Activated CD8-positive, alpha-beta T cell treated with anti-CD3 and anti-CD28 coated beads for 36 hours (primary cell): ENCODE measurements at regions not wholly inside any gene's neighbourhood (a gene's known extent, or its start where the extent isn't known, plus 50 kb on each side); places are given as distances from the start of the nearest gene placed in this dataset.

Source experiments
- ATAC-seq: fragments of 200-7000 bp; cut with Tn5 transposase; one replicate; pipeline ENCODE4 v1.10.0; 2021; ENCODE audit warnings: mild to moderate bottlenecking, moderate library complexity
- CTCF ChIA-PET: fragments of 350-600 bp; sonication (Branson Sonifier 250); formaldehyde crosslinking; loops from one replicate; lab custom pipeline; 2021; ENCODE audit warnings: antibody characterized with exemption; lab: Charles Lee
- POLR2A ChIA-PET: fragments of 350-600 bp; sonication (Branson Sonifier 250); formaldehyde crosslinking; loops from one replicate; lab custom pipeline; 2021; ENCODE audit warnings: antibody characterized with exemption; lab: Charles Lee
- DNase-seq: peaks from one replicate; pipeline ENCODE4 v3.0.0-alpha.2; 2020
- H3K27ac Mint-ChIP-seq: one replicate; pipeline ENCODE4 v1.8.0; 2021; ENCODE audit warnings: mild to moderate bottlenecking, mixed read lengths
- H3K27me3 Mint-ChIP-seq: one replicate; pipeline ENCODE4 v1.8.0; 2021; ENCODE audit warnings: mixed read lengths
- H3K36me3 Mint-ChIP-seq: one replicate; pipeline ENCODE4 v1.8.0; 2021; ENCODE audit warnings: low read depth, mixed read lengths
- H3K4me1 Mint-ChIP-seq: one replicate; pipeline ENCODE4 v1.8.0; 2021; ENCODE audit warnings: low read depth, mixed read lengths
- H3K4me3 Mint-ChIP-seq: one replicate; pipeline ENCODE4 v1.8.0; 2021; ENCODE audit warnings: mild to moderate bottlenecking, moderate library complexity, mixed read lengths
- H3K9me3 Mint-ChIP-seq: one replicate; pipeline ENCODE4 v1.8.0; 2021; ENCODE audit warnings: mixed read lengths
- intact Hi-C: fragments of 100-400 bp; cut with micrococcal nuclease; formaldehyde crosslinking; loops from one replicate; pipeline ENCODE4 v1.10.0; 2022
- TF ChIP-seq, protein P1 (sequence below): fragments of 200-600 bp; IDR thresholded peaks from one replicate; pipeline ENCODE4 v1.8.0; 2022; ENCODE audit warnings: antibody characterized with exemption, mild to moderate bottlenecking

DNA sequence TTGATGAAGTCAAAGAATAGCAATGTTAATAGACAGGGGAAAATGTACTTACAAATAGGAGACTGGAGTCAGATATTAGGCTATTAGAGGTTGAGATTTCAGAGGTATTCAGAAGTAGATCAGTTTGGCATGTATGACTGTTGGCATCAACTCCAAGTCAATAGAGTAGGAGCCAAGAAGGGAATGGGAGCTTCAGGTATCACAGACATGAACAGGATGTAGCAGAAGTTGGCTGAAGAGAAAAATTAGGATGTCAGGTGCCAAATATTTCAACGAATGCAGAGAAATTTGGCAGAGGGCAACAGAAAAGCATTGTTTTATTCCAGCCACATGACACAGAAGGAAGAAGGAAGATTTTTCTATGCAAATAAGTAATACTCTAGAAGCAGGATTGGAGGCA is 69.7 kb downstream of the GLYATL1 start:
- intact Hi-C loops = no loop called here
- no peaks in the 10 kb centered on the region for H3K4me1 Mint-ChIP-seq
- POLR2A ChIA-PET = no interaction called here

DNA sequence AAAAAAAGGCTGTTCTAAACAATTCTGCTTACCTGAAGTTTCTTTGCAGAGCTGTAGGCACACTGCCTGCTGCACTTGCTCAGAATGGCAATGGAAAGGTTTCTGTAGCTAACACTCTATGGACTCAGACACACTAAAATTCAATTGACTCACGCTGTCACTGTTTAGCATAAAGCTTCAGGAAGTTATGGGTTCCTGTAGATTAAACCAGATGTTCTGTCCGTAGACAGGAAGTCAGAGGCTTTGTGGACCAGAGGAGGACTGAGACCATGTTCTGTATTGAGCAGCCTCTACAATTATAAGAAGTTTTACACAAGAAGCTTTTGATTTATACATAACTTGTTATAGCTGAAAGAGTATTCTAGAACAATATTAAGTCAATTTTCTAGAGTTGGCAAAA is 70.4 kb downstream of the GLYATL1 start:
- H3K27me3 Mint-ChIP-seq = peaks cover 14% of the 10 kb centered on the region
- intact Hi-C loops = no loop called here
- POLR2A ChIA-PET = no interaction called here
- no peak for DNase-seq
- no peak overlapping the region for H3K27ac Mint-ChIP-seq
- ATAC-seq = no peak
- no peaks in the 10 kb centered on the region for H3K4me1 Mint-ChIP-seq
- no peaks in the 10 kb centered on the region for H3K36me3 Mint-ChIP-seq
- TF ChIP-seq, protein P1, sequence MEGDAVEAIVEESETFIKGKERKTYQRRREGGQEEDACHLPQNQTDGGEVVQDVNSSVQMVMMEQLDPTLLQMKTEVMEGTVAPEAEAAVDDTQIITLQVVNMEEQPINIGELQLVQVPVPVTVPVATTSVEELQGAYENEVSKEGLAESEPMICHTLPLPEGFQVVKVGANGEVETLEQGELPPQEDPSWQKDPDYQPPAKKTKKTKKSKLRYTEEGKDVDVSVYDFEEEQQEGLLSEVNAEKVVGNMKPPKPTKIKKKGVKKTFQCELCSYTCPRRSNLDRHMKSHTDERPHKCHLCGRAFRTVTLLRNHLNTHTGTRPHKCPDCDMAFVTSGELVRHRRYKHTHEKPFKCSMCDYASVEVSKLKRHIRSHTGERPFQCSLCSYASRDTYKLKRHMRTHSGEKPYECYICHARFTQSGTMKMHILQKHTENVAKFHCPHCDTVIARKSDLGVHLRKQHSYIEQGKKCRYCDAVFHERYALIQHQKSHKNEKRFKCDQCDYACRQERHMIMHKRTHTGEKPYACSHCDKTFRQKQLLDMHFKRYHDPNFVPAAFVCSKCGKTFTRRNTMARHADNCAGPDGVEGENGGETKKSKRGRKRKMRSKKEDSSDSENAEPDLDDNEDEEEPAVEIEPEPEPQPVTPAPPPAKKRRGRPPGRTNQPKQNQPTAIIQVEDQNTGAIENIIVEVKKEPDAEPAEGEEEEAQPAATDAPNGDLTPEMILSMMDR = no peak
- CTCF ChIA-PET = interaction anchor here (0.7 to 1.0 kb wide), 2 partner anchors 43 to 149 kb away, joined by 3 read pairs; no protein-coding TSS in a partner anchor
- H3K9me3 Mint-ChIP-seq = no peaks in the 10 kb centered on the region
- H3K4me3 Mint-ChIP-seq = no peak overlapping the region

More for the DNA sequence above, 69.7 kb downstream of the GLYATL1 start:
- DNase-seq (no peak), ATAC-seq (no peak)
- no peak overlapping the region for H3K27ac Mint-ChIP-seq
- H3K4me3 Mint-ChIP-seq = no peak overlapping the region
- CTCF ChIA-PET = interaction anchor here (1.0 kb wide), 1 partner anchor 44 kb away, joined by 3 read pairs; no protein-coding TSS in a partner anchor
- no peaks in the 10 kb centered on the region for H3K9me3 Mint-ChIP-seq
- H3K36me3 Mint-ChIP-seq = no peaks in the 10 kb centered on the region
- TF ChIP-seq, protein P1 = no peak
- peaks cover 12% of the 10 kb centered on the region for H3K27me3 Mint-ChIP-seq

DNA sequence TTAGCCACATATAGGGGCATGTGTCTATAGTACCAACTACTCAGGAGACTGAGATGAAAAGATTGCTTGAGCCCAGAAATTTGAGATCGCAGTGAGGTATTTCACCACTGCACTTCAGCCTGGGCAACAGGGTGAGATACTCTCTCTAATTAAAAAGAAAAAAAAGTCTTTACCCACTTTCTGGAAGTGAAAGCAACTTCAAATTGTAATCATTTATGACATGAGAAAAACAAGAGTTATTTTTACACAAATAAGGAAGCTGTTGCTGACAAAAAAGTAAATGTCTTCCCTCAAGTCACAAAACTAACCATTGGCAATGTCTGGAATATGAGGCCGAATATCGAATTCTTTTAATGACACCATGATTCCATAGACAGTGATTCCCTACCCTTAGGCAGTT is 71.4 kb downstream of the GLYATL1 start:
- DNase-seq = no peak
- ChIA-PET POLR2A (no interaction called here), CTCF (no interaction called here)
- intact Hi-C loops = no loop called here
- TF ChIP-seq, protein P1 = no peak
- no peak for ATAC-seq
- H3K36me3 Mint-ChIP-seq = no peaks in the 10 kb centered on the region
- peaks cover 14% of the 10 kb centered on the region for H3K27me3 Mint-ChIP-seq
- H3K4me3 Mint-ChIP-seq = no peak overlapping the region
- no peak overlapping the region for H3K27ac Mint-ChIP-seq
- no peaks in the 10 kb centered on the region for H3K9me3 Mint-ChIP-seq
- H3K4me1 Mint-ChIP-seq = no peaks in the 10 kb centered on the region

DNA sequence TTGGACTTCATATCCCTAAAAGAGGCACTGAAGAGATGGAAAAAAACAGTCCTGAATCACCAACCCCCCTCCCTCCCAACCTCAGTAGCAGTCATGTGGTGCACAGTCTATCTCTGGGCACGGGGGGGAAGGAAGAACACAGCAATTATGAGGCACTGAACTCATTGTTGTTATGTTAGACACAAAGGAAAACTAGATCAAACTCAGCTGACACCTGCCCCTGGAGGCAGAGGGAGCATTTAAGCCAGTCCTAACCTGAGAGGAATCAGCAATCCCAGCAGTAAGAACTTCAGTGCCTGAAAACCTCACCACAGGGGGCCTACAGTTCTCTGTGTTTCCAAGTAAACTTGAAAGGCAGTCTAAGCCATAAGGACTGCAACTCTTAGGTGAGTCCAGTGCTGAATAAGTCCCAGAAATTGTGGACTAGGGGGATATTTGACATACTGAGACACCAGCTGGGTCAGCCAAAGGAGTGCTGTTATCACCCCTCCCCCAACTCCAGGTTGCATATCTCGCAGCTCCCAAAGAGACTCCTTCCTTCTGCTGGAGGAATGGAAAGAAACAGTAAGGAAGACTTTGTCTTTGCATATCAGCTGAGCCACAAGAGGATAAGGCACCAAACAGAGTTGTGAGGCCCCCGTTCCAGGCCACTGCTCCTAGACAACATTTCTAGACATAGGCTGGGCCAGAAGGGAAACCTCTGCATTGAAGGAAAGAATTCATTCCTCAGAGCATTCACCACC is 72.5 kb downstream of the GLYATL1 start:
- Mint-ChIP-seq H3K27ac (no peak overlapping the region), H3K4me3 (no peak overlapping the region), H3K36me3 (no peaks in the 10 kb centered on the region), H3K27me3 (peaks cover 14% of the 10 kb centered on the region), H3K9me3 (no peaks in the 10 kb centered on the region), H3K4me1 (no peaks in the 10 kb centered on the region)
- ATAC-seq (no peak), DNase-seq (no peak)
- intact Hi-C loops = no loop called here
- ChIA-PET POLR2A (no interaction called here), CTCF (no interaction called here)
- TF ChIP-seq, protein P1 = no peak

DNA sequence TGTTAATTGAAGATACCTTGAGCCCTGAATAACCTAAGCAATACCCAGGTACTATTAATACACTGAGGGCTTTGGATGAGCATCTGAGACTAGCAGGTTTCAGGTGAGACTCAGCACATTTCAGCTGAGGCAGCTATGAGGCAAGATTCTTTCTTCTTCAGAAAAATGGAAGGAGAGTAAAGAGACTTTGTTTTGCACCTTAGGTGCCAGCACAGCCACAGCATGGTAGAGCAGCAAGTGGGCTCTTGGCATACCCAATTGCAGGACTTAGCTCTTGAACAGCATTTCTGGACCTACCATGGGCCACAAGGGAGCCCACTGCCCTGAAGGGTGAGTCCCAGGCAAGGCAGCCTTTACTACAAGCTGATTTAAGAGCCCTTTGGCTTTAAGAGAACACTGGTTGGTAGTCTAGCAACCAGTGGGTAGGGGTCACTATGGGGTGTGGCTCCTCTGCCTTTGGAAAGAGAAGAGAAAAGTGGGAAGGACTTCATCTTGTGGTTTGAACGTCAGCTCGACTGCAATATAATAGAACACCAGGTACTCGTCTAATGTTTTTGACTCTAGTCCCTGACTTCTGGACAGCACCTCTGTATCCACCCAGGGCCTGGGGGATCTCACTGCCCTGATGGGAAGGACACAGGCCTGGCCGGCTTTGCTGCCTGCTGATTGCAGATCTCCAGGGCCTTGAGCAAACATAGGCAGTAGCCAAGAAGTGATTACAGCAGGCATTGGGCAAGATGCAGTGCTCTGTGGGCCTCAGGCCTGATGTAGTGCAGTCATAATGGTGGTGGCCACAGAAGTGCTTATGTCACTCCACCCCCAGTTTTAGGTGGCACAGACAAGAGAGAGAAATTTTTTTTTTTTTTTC is 73.3 kb downstream of the GLYATL1 start:
- peaks cover 10% of the 10 kb centered on the region for H3K27me3 Mint-ChIP-seq
- POLR2A ChIA-PET = no interaction called here
- H3K27ac Mint-ChIP-seq = no peak overlapping the region
- no peak overlapping the region for H3K4me3 Mint-ChIP-seq
- no peaks in the 10 kb centered on the region for H3K4me1 Mint-ChIP-seq
- no peak for ATAC-seq
- CTCF ChIA-PET = no interaction called here
- no peaks in the 10 kb centered on the region for H3K36me3 Mint-ChIP-seq
- intact Hi-C loops = no loop called here
- no peaks in the 10 kb centered on the region for H3K9me3 Mint-ChIP-seq
- TF ChIP-seq, protein P1 = no peak
- DNase-seq = no peak
